HCT116 (cell line): ENCODE measurements at regions not wholly inside any gene's neighbourhood (a gene's known extent, or its start where the extent isn't known, plus 50 kb on each side); places are given as distances from the start of the nearest gene placed in this dataset.

Experiments used
- ATAC-seq: fragments of 200-7000 bp; cut with Tn5 transposase; 2 replicates; pipeline ENCODE4 v1.9.1; 2020; ENCODE audit warnings: mild to moderate bottlenecking, moderate library complexity
- BruUV-seq: library from RNA; stranded (reverse); fragments of 400-500 nt; replicated peaks from 2 replicates; lab custom pipeline; 2021; lab: Mats Ljungman, UMichigan
- CTCF ChIA-PET: fragments of 300-600 bp; sonication (Branson Sonifier 250); formaldehyde crosslinking; loops from one replicate; lab custom pipeline; 2021; ENCODE audit warnings: antibody characterized with exemption; lab: Charles Lee
- POLR2A ChIA-PET: fragments of 300-600, 350-600 bp; sonication (Branson Sonifier 250); formaldehyde crosslinking; loops from one replicate; lab custom pipeline; 2021; ENCODE audit warnings: antibody characterized with exemption; lab: Charles Lee
- RAD21 ChIA-PET, 2 experiments: fragments of 300-600 bp; sonication (Branson Sonifier 250); formaldehyde crosslinking; loops; one replicate each; lab custom pipeline; 2023; ENCODE audit warnings: low total read pairs in 2 of 2; ENCODE audit not compliant: uncharacterized antibody in 2 of 2, unreplicated experiment in 2 of 2, low non-redundant PET in 1 of 2; lab: Charles Lee
- DNase-seq: peaks from one replicate; pipeline ENCODE4 v3.0.0-alpha.2; 2010; ENCODE audit warnings: low read depth, low spot score
- H2AFZ ChIP-seq: fragments of 200-600 bp; shearing (Covaris generic), sonication (generic); 2 replicates; pipeline ENCODE4 v1.6.1; 2017; ENCODE audit warnings: low read depth, mixed run types, mixed read lengths, antibody characterized with exemption, low read length; ENCODE audit not compliant: poor library complexity, severe bottlenecking
- H3K27ac ChIP-seq: 2 replicates; pipeline ENCODE4 v1.5.1; 2012; ENCODE audit warnings: low read depth, low read length
- H3K27me3 ChIP-seq: fragments of 200-600 bp; sonication (generic); 2 replicates; pipeline ENCODE4 v1.6.1; 2016; ENCODE audit warnings: mixed run types, low read length, mixed read lengths; ENCODE audit not compliant: insufficient read depth
- H3K36me3 ChIP-seq, 2 experiments: fragments of 200-500 bp in 1 of 2; fragments of 200-600 bp in 1 of 2; sonication (Bioruptor generic) in 1 of 2; sonication (generic) in 1 of 2; 2 replicates each; pipeline versions ENCODE4 v1.5.1 to v1.6.1; 2014 to 2016; ENCODE audit warnings: low read length in 2 of 2, inconsistent platforms in 1 of 2, mixed read lengths in 1 of 2, mixed run types in 1 of 2; ENCODE audit not compliant: insufficient read depth in 2 of 2, control insufficient read depth in 1 of 2
- H3K4me1 ChIP-seq, 2 experiments: fragments of 200-600 bp in 1 of 2; sonication (generic) in 1 of 2; 2 replicates each; pipeline versions ENCODE4 v1.5.1 to v1.6.1; 2012 to 2017; ENCODE audit warnings: low read length in 2 of 2, inconsistent platforms in 1 of 2, mild to moderate bottlenecking in 1 of 2, mixed read lengths in 1 of 2, mixed run types in 1 of 2, moderate library complexity in 1 of 2; ENCODE audit not compliant: insufficient read depth in 2 of 2, control insufficient read depth in 1 of 2
- H3K4me2 ChIP-seq: fragments of 200-600 bp; sonication (generic); 2 replicates; pipeline ENCODE4 v1.6.1; 2017; ENCODE audit warnings: mixed run types, low read length, mixed read lengths
- H3K4me3 ChIP-seq, 2 experiments: fragments of 200-600 bp in 1 of 2; sonication (generic) in 1 of 2; replicated peaks in 1 of 2; 2 replicates each; pipeline ENCODE4 v1.5.1; 2011 to 2016; ENCODE audit warnings: low read length in 2 of 2, control low read depth in 1 of 2, low read depth in 1 of 2, mild to moderate bottlenecking in 1 of 2, mixed read lengths in 1 of 2, mixed run types in 1 of 2
- H3K79me2 ChIP-seq: fragments of 200-600 bp; sonication (generic); 2 replicates; pipeline ENCODE4 v1.6.1; 2017; ENCODE audit warnings: mild to moderate bottlenecking, mixed run types, low read length, moderate library complexity, mixed read lengths; ENCODE audit not compliant: insufficient read depth
- H3K9ac ChIP-seq: fragments of 200-600 bp; sonication (generic); 2 replicates; pipeline ENCODE4 v1.6.1; 2016; ENCODE audit warnings: low read length, mixed read lengths
- H3K9me2 ChIP-seq: fragments of 200-600 bp; sonication (generic), shearing (Covaris generic); 2 replicates; pipeline ENCODE4 v1.6.1; 2017; ENCODE audit warnings: mixed run types, mild to moderate bottlenecking, moderate library complexity; ENCODE audit not compliant: insufficient read depth
- H3K9me3 ChIP-seq, 2 experiments: fragments of 200-500 bp in 1 of 2; fragments of 200-600 bp in 1 of 2; sonication (Bioruptor generic) in 1 of 2; sonication (generic) in 1 of 2; 2 replicates each; pipeline ENCODE4 v1.6.1; 2014 to 2017; ENCODE audit warnings: low read length in 2 of 2, mixed read lengths in 2 of 2, inconsistent platforms in 1 of 2, low read depth in 1 of 2, mild to moderate bottlenecking in 1 of 2, mixed run types in 1 of 2, moderate library complexity in 1 of 2; ENCODE audit not compliant: control insufficient read depth in 1 of 2, insufficient read depth in 1 of 2
- H4K20me1 ChIP-seq: fragments of 200-600 bp; sonication (generic), shearing (Covaris generic); 2 replicates; pipeline ENCODE4 v1.6.1; 2017; ENCODE audit warnings: mixed run types, mild to moderate bottlenecking, moderate library complexity; ENCODE audit not compliant: insufficient read depth
- ATF3 ChIP-seq: IDR thresholded peaks from 2 replicates; pipeline ENCODE4 v1.6.1; 2012
- ELF1 ChIP-seq: IDR thresholded peaks from 2 replicates; pipeline ENCODE4 v1.6.1; 2012; ENCODE audit warnings: low read depth, borderline replicate concordance
- JUND ChIP-seq: IDR thresholded peaks from 2 replicates; pipeline ENCODE4 v1.6.1; 2012
- POLR2A ChIP-seq: IDR thresholded peaks from 2 replicates; pipeline ENCODE4 v1.7.0; 2011; ENCODE audit warnings: borderline replicate concordance; ENCODE audit not compliant: insufficient read depth, insufficient read length; ENCODE audit errors: extremely low read depth
- POLR2AphosphoS5 ChIP-seq: IDR thresholded peaks from 2 replicates; pipeline ENCODE4 v1.6.1; 2011; ENCODE audit warnings: mild to moderate bottlenecking, low read depth, low read length, moderate library complexity
- RAD21 ChIP-seq: IDR thresholded peaks from 2 replicates; pipeline ENCODE4 v1.6.1; 2012; ENCODE audit warnings: low read depth, mild to moderate bottlenecking
- SIN3A ChIP-seq: IDR thresholded peaks from 2 replicates; pipeline ENCODE4 v1.6.1; 2012; ENCODE audit warnings: low read depth
- SP1 ChIP-seq: IDR thresholded peaks from 2 replicates; pipeline ENCODE4 v1.6.1; 2012; ENCODE audit warnings: low read depth
- SRF ChIP-seq: IDR thresholded peaks from 2 replicates; pipeline ENCODE4 v1.6.1; 2012; ENCODE audit warnings: low read depth
- TCF7L2 ChIP-seq: IDR thresholded peaks from 2 replicates; pipeline ENCODE4 v1.7.0; 2011; ENCODE audit warnings: borderline replicate concordance, inconsistent platforms; ENCODE audit not compliant: insufficient read depth, insufficient read length; ENCODE audit errors: extremely low read depth
- ZNF274 ChIP-seq: fragments of 200-500 bp; sonication (Bioruptor generic); IDR thresholded peaks from 2 replicates; pipeline ENCODE4 v1.6.1; 2014; ENCODE audit warnings: mild to moderate bottlenecking, low read depth, low read length, inconsistent platforms
- intact Hi-C: fragments of 100-400 bp; cut with micrococcal nuclease; formaldehyde crosslinking; loops from 2 replicates; pipeline ENCODE4 v1.10.0; 2022
- TF ChIP-seq, protein P1 (sequence below): IDR thresholded peaks from 2 replicates; pipeline ENCODE4 v1.6.1; 2012; ENCODE audit warnings: low read depth

GRCh38 chr4:22237846-22238494 lies 277.9 kb downstream of the ADGRA3 start:
- Histone ChIP-seq H3K9me3 (no peaks in the 10 kb centered on the region), H3K4me3 (no peak overlapping the region), H3K79me2 (no peaks in the 10 kb centered on the region), H3K27me3 (no peaks in the 10 kb centered on the region), H3K9me2 (no peaks in the 10 kb centered on the region), H4K20me1 (no peaks in the 10 kb centered on the region), H3K27ac (no peak overlapping the region), H3K4me2 (no peak overlapping the region), H3K4me1 (no peaks in the 10 kb centered on the region), H3K9ac (no peak overlapping the region), H2AFZ (no peak overlapping the region), H3K36me3 (no peaks in the 10 kb centered on the region)
- RAD21 ChIA-PET, result no interaction called here
- CTCF ChIA-PET, result interaction anchor here (1.0 to 1.5 kb wide), 7 partner anchors 8 to 452 kb away, joined by 3 to 17 read pairs (median 4); no protein-coding TSS in a partner anchor
- BruUV-seq, result no TSS peak
- intact Hi-C loops, result loop anchor here (2.0 kb wide), 2 partner anchors 151 to 453 kb away; no protein-coding TSS in a partner anchor
- ATAC-seq (no peak), DNase-seq (no peak)
- TF ChIP-seq JUND (no peak), SIN3A (no peak), TCF7L2 (no peak), SP1 (no peak), POLR2A (no peak), SRF (no peak), ZNF274 (no peak), ATF3 (no peak), ELF1 (no peak), POLR2AphosphoS5 (no peak), RAD21 (no peak)
- TF ChIP-seq, protein P1, sequence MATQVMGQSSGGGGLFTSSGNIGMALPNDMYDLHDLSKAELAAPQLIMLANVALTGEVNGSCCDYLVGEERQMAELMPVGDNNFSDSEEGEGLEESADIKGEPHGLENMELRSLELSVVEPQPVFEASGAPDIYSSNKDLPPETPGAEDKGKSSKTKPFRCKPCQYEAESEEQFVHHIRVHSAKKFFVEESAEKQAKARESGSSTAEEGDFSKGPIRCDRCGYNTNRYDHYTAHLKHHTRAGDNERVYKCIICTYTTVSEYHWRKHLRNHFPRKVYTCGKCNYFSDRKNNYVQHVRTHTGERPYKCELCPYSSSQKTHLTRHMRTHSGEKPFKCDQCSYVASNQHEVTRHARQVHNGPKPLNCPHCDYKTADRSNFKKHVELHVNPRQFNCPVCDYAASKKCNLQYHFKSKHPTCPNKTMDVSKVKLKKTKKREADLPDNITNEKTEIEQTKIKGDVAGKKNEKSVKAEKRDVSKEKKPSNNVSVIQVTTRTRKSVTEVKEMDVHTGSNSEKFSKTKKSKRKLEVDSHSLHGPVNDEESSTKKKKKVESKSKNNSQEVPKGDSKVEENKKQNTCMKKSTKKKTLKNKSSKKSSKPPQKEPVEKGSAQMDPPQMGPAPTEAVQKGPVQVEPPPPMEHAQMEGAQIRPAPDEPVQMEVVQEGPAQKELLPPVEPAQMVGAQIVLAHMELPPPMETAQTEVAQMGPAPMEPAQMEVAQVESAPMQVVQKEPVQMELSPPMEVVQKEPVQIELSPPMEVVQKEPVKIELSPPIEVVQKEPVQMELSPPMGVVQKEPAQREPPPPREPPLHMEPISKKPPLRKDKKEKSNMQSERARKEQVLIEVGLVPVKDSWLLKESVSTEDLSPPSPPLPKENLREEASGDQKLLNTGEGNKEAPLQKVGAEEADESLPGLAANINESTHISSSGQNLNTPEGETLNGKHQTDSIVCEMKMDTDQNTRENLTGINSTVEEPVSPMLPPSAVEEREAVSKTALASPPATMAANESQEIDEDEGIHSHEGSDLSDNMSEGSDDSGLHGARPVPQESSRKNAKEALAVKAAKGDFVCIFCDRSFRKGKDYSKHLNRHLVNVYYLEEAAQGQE, result no peak
- POLR2A ChIA-PET, result no interaction called here
